ENCODE measurements at regions not wholly inside any gene's neighbourhood (a gene's known extent, or its start where the extent isn't known, plus 50 kb on each side); places are given as distances from the start of the nearest gene placed in this dataset.

DNA sequence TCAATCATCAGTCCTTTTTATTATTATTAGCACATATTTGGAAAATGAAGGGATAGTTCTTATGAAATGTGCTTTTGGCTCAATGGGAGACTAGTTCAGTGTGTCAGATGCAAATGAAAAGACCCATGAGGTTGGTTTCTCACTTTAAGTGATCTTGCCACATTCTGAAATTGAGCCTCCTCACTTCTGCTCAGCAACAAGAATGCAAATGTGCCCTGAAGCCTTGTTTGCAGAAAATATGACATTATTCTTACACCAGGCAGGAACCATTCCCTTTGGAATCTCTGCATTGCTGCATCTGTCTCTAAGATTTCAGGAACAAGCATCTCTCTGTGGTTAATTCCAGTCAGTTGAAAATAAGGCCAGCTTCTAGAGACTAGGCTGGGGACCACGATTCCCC, 186.1 kb upstream of the PLPP4 start:
- TF ChIP-seq, protein P1, sequence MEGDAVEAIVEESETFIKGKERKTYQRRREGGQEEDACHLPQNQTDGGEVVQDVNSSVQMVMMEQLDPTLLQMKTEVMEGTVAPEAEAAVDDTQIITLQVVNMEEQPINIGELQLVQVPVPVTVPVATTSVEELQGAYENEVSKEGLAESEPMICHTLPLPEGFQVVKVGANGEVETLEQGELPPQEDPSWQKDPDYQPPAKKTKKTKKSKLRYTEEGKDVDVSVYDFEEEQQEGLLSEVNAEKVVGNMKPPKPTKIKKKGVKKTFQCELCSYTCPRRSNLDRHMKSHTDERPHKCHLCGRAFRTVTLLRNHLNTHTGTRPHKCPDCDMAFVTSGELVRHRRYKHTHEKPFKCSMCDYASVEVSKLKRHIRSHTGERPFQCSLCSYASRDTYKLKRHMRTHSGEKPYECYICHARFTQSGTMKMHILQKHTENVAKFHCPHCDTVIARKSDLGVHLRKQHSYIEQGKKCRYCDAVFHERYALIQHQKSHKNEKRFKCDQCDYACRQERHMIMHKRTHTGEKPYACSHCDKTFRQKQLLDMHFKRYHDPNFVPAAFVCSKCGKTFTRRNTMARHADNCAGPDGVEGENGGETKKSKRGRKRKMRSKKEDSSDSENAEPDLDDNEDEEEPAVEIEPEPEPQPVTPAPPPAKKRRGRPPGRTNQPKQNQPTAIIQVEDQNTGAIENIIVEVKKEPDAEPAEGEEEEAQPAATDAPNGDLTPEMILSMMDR (IDR thresholded peaks at IDR 0.05; ENCODE audit: low read depth, low read length, poor library complexity, severe bottlenecking): no peak
- no peak for TF ChIP-seq EZH2phosphoT487 (IDR thresholded peaks at IDR 0.05; ENCODE audit: borderline replicate concordance, low read length)
- H3K9me2 ChIP-seq (replicated peaks; ENCODE audit: control insufficient read depth, low read length): no peaks in the 10 kb centered on the region
- no peaks in the 10 kb centered on the region for H3K36me3 ChIP-seq (ENCODE audit: control insufficient read depth, low read length)
- no peaks in the 10 kb centered on the region for H3K27me3 ChIP-seq (ENCODE audit: control insufficient read depth, low read length)
- no peak overlapping the region for H3K4me3 ChIP-seq (ENCODE audit: low read length)
- no peaks in the 10 kb centered on the region for H3F3A ChIP-seq (ENCODE audit: control insufficient read depth, insufficient read depth)
- no peaks in the 10 kb centered on the region for H4K20me1 ChIP-seq (ENCODE audit: control insufficient read depth, insufficient read depth, low read depth, low read length)
- no peaks in the 10 kb centered on the region for H3K9me3 ChIP-seq (ENCODE audit: control insufficient read depth, insufficient read depth, low read length)
- H3K27ac ChIP-seq (ENCODE audit: low read depth, low read length): no peak overlapping the region
- H3K79me2 ChIP-seq (ENCODE audit: control insufficient read depth, low read length): no peaks in the 10 kb centered on the region
- H3K4me1 ChIP-seq (ENCODE audit: control insufficient read depth, low read length): no peaks in the 10 kb centered on the region
- H3K4me2 ChIP-seq (ENCODE audit: low read length): no peak overlapping the region

DNA sequence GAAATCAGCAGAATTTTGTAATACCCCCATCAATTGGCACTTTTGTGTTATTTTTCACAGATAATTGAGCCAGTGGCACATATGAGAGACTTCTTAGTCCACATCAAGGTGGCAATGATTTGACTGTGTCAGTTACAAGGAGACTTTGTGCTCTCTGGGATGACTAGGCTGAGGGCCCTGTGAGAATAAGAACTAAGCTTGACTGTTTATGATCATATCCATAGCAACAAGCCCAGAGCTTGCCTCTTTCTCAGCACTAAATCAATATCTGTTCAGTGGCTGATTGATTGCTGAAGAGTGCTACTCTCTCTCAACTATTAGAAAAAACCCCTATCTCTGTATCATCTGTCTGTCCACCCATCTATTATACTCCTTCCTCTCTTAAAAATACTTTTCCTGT, 185.3 kb upstream of the PLPP4 start:
- Histone ChIP-seq H3K36me3 (ENCODE audit: control insufficient read depth, low read length) (no peaks in the 10 kb centered on the region), H3K79me2 (ENCODE audit: control insufficient read depth, low read length) (no peaks in the 10 kb centered on the region), H3K9me2 (replicated peaks; ENCODE audit: control insufficient read depth, low read length) (no peaks in the 10 kb centered on the region), H4K20me1 (ENCODE audit: control insufficient read depth, insufficient read depth, low read depth, low read length) (no peaks in the 10 kb centered on the region), H3K27ac (ENCODE audit: low read depth, low read length) (no peak overlapping the region), H3K4me2 (ENCODE audit: low read length) (no peak overlapping the region), H3F3A (ENCODE audit: control insufficient read depth, insufficient read depth) (no peaks in the 10 kb centered on the region), H3K4me3 (ENCODE audit: low read length) (no peak overlapping the region), H3K9me3 (ENCODE audit: control insufficient read depth, insufficient read depth, low read length) (no peaks in the 10 kb centered on the region), H3K27me3 (ENCODE audit: control insufficient read depth, low read length) (no peaks in the 10 kb centered on the region), H3K4me1 (ENCODE audit: control insufficient read depth, low read length) (no peaks in the 10 kb centered on the region)
- TF ChIP-seq, protein P1 (IDR thresholded peaks at IDR 0.05; ENCODE audit: low read depth, low read length, poor library complexity, severe bottlenecking): no peak
- TF ChIP-seq EZH2phosphoT487 (IDR thresholded peaks at IDR 0.05; ENCODE audit: borderline replicate concordance, low read length): no peak

DNA sequence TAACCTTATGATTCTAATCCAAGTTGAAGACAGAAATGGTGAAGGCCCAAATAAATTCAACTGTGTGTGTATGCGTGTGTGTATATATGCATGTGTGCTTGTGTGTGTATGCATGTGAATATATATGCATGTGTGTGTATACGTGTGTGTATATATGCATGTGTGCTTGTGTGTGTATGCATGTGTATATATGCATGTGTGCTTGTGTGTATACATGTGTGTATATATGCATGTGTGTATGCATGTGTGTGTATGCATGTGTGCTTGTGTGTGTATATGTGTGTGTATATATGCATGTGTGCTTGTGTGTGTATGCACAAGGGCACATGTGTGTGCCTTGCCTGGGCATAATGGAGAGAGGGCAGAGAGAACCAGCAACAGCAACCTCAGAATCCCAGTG, 184.7 kb upstream of the PLPP4 start:
- Histone ChIP-seq H3K9me2 (replicated peaks; ENCODE audit: control insufficient read depth, low read length) (no peaks in the 10 kb centered on the region), H3K4me1 (ENCODE audit: control insufficient read depth, low read length) (no peaks in the 10 kb centered on the region), H4K20me1 (ENCODE audit: control insufficient read depth, insufficient read depth, low read depth, low read length) (no peaks in the 10 kb centered on the region), H3K27ac (ENCODE audit: low read depth, low read length) (no peak overlapping the region), H3K4me3 (ENCODE audit: low read length) (no peak overlapping the region), H3K9me3 (ENCODE audit: control insufficient read depth, insufficient read depth, low read length) (no peaks in the 10 kb centered on the region), H3K27me3 (ENCODE audit: control insufficient read depth, low read length) (no peaks in the 10 kb centered on the region), H3K79me2 (ENCODE audit: control insufficient read depth, low read length) (no peaks in the 10 kb centered on the region), H3F3A (ENCODE audit: control insufficient read depth, insufficient read depth) (no peaks in the 10 kb centered on the region), H3K4me2 (ENCODE audit: low read length) (no peak overlapping the region), H3K36me3 (ENCODE audit: control insufficient read depth, low read length) (no peaks in the 10 kb centered on the region)
- TF ChIP-seq EZH2phosphoT487 (IDR thresholded peaks at IDR 0.05; ENCODE audit: borderline replicate concordance, low read length): no peak
- TF ChIP-seq, protein P1 (IDR thresholded peaks at IDR 0.05; ENCODE audit: low read depth, low read length, poor library complexity, severe bottlenecking): no peak

DNA sequence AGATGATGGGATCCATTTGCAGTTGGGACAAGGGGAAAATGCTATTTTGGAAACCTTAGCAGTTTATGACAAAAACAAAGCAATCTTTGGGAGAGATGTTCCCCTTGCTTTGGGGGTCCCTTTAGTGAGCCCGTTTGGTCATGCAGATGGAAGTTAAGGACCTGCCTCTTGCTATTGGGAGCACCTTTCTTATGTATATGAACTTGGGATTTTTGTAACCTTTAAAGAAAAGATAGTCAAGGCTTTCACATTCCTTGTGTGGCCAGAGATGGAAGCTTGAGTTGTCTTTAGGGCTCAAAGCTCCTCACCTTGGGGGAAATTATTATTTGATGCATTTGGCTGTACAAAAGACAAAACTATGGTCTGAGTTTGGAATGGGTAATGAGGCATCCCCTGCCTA, 179.0 kb upstream of the PLPP4 start:
- Histone ChIP-seq H4K20me1 (ENCODE audit: control insufficient read depth, insufficient read depth, low read depth, low read length) (no peaks in the 10 kb centered on the region), H3K36me3 (ENCODE audit: control insufficient read depth, low read length) (no peaks in the 10 kb centered on the region), H3K27ac (ENCODE audit: low read depth, low read length) (no peak overlapping the region), H3K4me3 (ENCODE audit: low read length) (no peak overlapping the region), H3F3A (ENCODE audit: control insufficient read depth, insufficient read depth) (no peaks in the 10 kb centered on the region), H3K79me2 (ENCODE audit: control insufficient read depth, low read length) (no peaks in the 10 kb centered on the region), H3K9me2 (replicated peaks; ENCODE audit: control insufficient read depth, low read length) (no peaks in the 10 kb centered on the region), H3K4me1 (ENCODE audit: control insufficient read depth, low read length) (no peaks in the 10 kb centered on the region), H3K27me3 (ENCODE audit: control insufficient read depth, low read length) (no peaks in the 10 kb centered on the region), H3K4me2 (ENCODE audit: low read length) (no peak overlapping the region), H3K9me3 (ENCODE audit: control insufficient read depth, insufficient read depth, low read length) (no peaks in the 10 kb centered on the region)
- no peak for TF ChIP-seq EZH2phosphoT487 (IDR thresholded peaks at IDR 0.05; ENCODE audit: borderline replicate concordance, low read length)
